HCT116 (cell line): ENCODE measurements at regions not wholly inside any gene's neighbourhood (a gene's known extent, or its start where the extent isn't known, plus 50 kb on each side); places are given as distances from the start of the nearest gene placed in this dataset.

ENCODE experiments used
- ATAC-seq: fragments of 200-7000 bp; cut with Tn5 transposase; 2 replicates; pipeline ENCODE4 v1.9.1; 2020; ENCODE audit warnings: mild to moderate bottlenecking, moderate library complexity
- BruUV-seq: library from RNA; stranded (reverse); fragments of 400-500 nt; replicated peaks from 2 replicates; lab custom pipeline; 2021; lab: Mats Ljungman, UMichigan
- CTCF ChIA-PET: fragments of 300-600 bp; sonication (Branson Sonifier 250); formaldehyde crosslinking; loops from one replicate; lab custom pipeline; 2021; ENCODE audit warnings: antibody characterized with exemption; lab: Charles Lee
- POLR2A ChIA-PET: fragments of 300-600, 350-600 bp; sonication (Branson Sonifier 250); formaldehyde crosslinking; loops from one replicate; lab custom pipeline; 2021; ENCODE audit warnings: antibody characterized with exemption; lab: Charles Lee
- RAD21 ChIA-PET, 2 experiments: fragments of 300-600 bp; sonication (Branson Sonifier 250); formaldehyde crosslinking; loops; one replicate each; lab custom pipeline; 2023; ENCODE audit warnings: low total read pairs in 2 of 2; ENCODE audit not compliant: uncharacterized antibody in 2 of 2, unreplicated experiment in 2 of 2, low non-redundant PET in 1 of 2; lab: Charles Lee
- DNase-seq: peaks from one replicate; pipeline ENCODE4 v3.0.0-alpha.2; 2010; ENCODE audit warnings: low read depth, low spot score
- H2AFZ ChIP-seq: fragments of 200-600 bp; shearing (Covaris generic), sonication (generic); 2 replicates; pipeline ENCODE4 v1.6.1; 2017; ENCODE audit warnings: low read depth, mixed run types, mixed read lengths, antibody characterized with exemption, low read length; ENCODE audit not compliant: poor library complexity, severe bottlenecking
- H3K27ac ChIP-seq: 2 replicates; pipeline ENCODE4 v1.5.1; 2012; ENCODE audit warnings: low read depth, low read length
- H3K27me3 ChIP-seq: fragments of 200-600 bp; sonication (generic); 2 replicates; pipeline ENCODE4 v1.6.1; 2016; ENCODE audit warnings: mixed run types, low read length, mixed read lengths; ENCODE audit not compliant: insufficient read depth
- H3K36me3 ChIP-seq, 2 experiments: fragments of 200-500 bp in 1 of 2; fragments of 200-600 bp in 1 of 2; sonication (Bioruptor generic) in 1 of 2; sonication (generic) in 1 of 2; 2 replicates each; pipeline versions ENCODE4 v1.5.1 to v1.6.1; 2014 to 2016; ENCODE audit warnings: low read length in 2 of 2, inconsistent platforms in 1 of 2, mixed read lengths in 1 of 2, mixed run types in 1 of 2; ENCODE audit not compliant: insufficient read depth in 2 of 2, control insufficient read depth in 1 of 2
- H3K4me1 ChIP-seq, 2 experiments: fragments of 200-600 bp in 1 of 2; sonication (generic) in 1 of 2; 2 replicates each; pipeline versions ENCODE4 v1.5.1 to v1.6.1; 2012 to 2017; ENCODE audit warnings: low read length in 2 of 2, inconsistent platforms in 1 of 2, mild to moderate bottlenecking in 1 of 2, mixed read lengths in 1 of 2, mixed run types in 1 of 2, moderate library complexity in 1 of 2; ENCODE audit not compliant: insufficient read depth in 2 of 2, control insufficient read depth in 1 of 2
- H3K4me2 ChIP-seq: fragments of 200-600 bp; sonication (generic); 2 replicates; pipeline ENCODE4 v1.6.1; 2017; ENCODE audit warnings: mixed run types, low read length, mixed read lengths
- H3K4me3 ChIP-seq, 2 experiments: fragments of 200-600 bp in 1 of 2; sonication (generic) in 1 of 2; replicated peaks in 1 of 2; 2 replicates each; pipeline ENCODE4 v1.5.1; 2011 to 2016; ENCODE audit warnings: low read length in 2 of 2, control low read depth in 1 of 2, low read depth in 1 of 2, mild to moderate bottlenecking in 1 of 2, mixed read lengths in 1 of 2, mixed run types in 1 of 2
- H3K79me2 ChIP-seq: fragments of 200-600 bp; sonication (generic); 2 replicates; pipeline ENCODE4 v1.6.1; 2017; ENCODE audit warnings: mild to moderate bottlenecking, mixed run types, low read length, moderate library complexity, mixed read lengths; ENCODE audit not compliant: insufficient read depth
- H3K9ac ChIP-seq: fragments of 200-600 bp; sonication (generic); 2 replicates; pipeline ENCODE4 v1.6.1; 2016; ENCODE audit warnings: low read length, mixed read lengths
- H3K9me2 ChIP-seq: fragments of 200-600 bp; sonication (generic), shearing (Covaris generic); 2 replicates; pipeline ENCODE4 v1.6.1; 2017; ENCODE audit warnings: mixed run types, mild to moderate bottlenecking, moderate library complexity; ENCODE audit not compliant: insufficient read depth
- H3K9me3 ChIP-seq, 2 experiments: fragments of 200-500 bp in 1 of 2; fragments of 200-600 bp in 1 of 2; sonication (Bioruptor generic) in 1 of 2; sonication (generic) in 1 of 2; 2 replicates each; pipeline ENCODE4 v1.6.1; 2014 to 2017; ENCODE audit warnings: low read length in 2 of 2, mixed read lengths in 2 of 2, inconsistent platforms in 1 of 2, low read depth in 1 of 2, mild to moderate bottlenecking in 1 of 2, mixed run types in 1 of 2, moderate library complexity in 1 of 2; ENCODE audit not compliant: control insufficient read depth in 1 of 2, insufficient read depth in 1 of 2
- H4K20me1 ChIP-seq: fragments of 200-600 bp; sonication (generic), shearing (Covaris generic); 2 replicates; pipeline ENCODE4 v1.6.1; 2017; ENCODE audit warnings: mixed run types, mild to moderate bottlenecking, moderate library complexity; ENCODE audit not compliant: insufficient read depth
- CBX3 ChIP-seq: IDR thresholded peaks from 2 replicates; pipeline ENCODE4 v1.6.1; 2012; ENCODE audit warnings: low read depth
- EGR1 ChIP-seq: IDR thresholded peaks from 2 replicates; pipeline ENCODE4 v1.6.1; 2012; ENCODE audit warnings: low read depth
- EZH2phosphoT487 ChIP-seq: fragments of 200-600 bp; IDR thresholded peaks from 2 replicates; pipeline ENCODE4 v1.6.1; 2018; ENCODE audit warnings: antibody characterized with exemption, borderline replicate concordance
- FOSL1 ChIP-seq: IDR thresholded peaks from 2 replicates; pipeline ENCODE4 v1.6.1; 2012; ENCODE audit warnings: low read depth
- JUND ChIP-seq: IDR thresholded peaks from 2 replicates; pipeline ENCODE4 v1.6.1; 2012
- POLR2A ChIP-seq: IDR thresholded peaks from 2 replicates; pipeline ENCODE4 v1.7.0; 2011; ENCODE audit warnings: borderline replicate concordance; ENCODE audit not compliant: insufficient read depth, insufficient read length; ENCODE audit errors: extremely low read depth
- POLR2AphosphoS5 ChIP-seq: IDR thresholded peaks from 2 replicates; pipeline ENCODE4 v1.6.1; 2011; ENCODE audit warnings: mild to moderate bottlenecking, low read depth, low read length, moderate library complexity
- SIN3A ChIP-seq: IDR thresholded peaks from 2 replicates; pipeline ENCODE4 v1.6.1; 2012; ENCODE audit warnings: low read depth
- SP1 ChIP-seq: IDR thresholded peaks from 2 replicates; pipeline ENCODE4 v1.6.1; 2012; ENCODE audit warnings: low read depth
- SRF ChIP-seq: IDR thresholded peaks from 2 replicates; pipeline ENCODE4 v1.6.1; 2012; ENCODE audit warnings: low read depth
- TCF7L2 ChIP-seq: IDR thresholded peaks from 2 replicates; pipeline ENCODE4 v1.7.0; 2011; ENCODE audit warnings: borderline replicate concordance, inconsistent platforms; ENCODE audit not compliant: insufficient read depth, insufficient read length; ENCODE audit errors: extremely low read depth
- YY1 ChIP-seq: IDR thresholded peaks from 2 replicates; pipeline ENCODE4 v1.6.1; 2011; ENCODE audit warnings: low read length, low read depth, moderate library complexity, mild to moderate bottlenecking; ENCODE audit not compliant: insufficient replicate concordance; ENCODE audit errors: extremely low read depth
- ZFX ChIP-seq: fragments of 450-650 bp; IDR thresholded peaks from 2 replicates; pipeline ENCODE4 v1.6.1; 2017
- intact Hi-C: fragments of 100-400 bp; cut with micrococcal nuclease; formaldehyde crosslinking; loops from 2 replicates; pipeline ENCODE4 v1.10.0; 2022
- TF ChIP-seq, protein P1 (sequence below): IDR thresholded peaks from 2 replicates; pipeline ENCODE4 v1.6.1; 2012; ENCODE audit warnings: low read depth
- TF ChIP-seq, protein P2 (sequence below): IDR thresholded peaks from 2 replicates; pipeline ENCODE4 v1.6.1; 2012

GRCh38 chr12:25384893-25385248 lies 134.1 kb upstream of the KRAS start:
- ChIA-PET POLR2A (interaction anchor here (0.6 to 1.8 kb wide), 6 partner anchors 13 to 306 kb away, joined by 3 to 8 read pairs (median 4); partner anchors contain the start of genes DNAI7, ETFRF1 and KRAS), CTCF (interaction anchor here (1.0 kb wide), 1 partner anchor 144 kb away, joined by 3 read pairs; no protein-coding TSS in a partner anchor), RAD21 (no interaction called here)
- peak overlapping the region; percentile 96 for H3K4me2 ChIP-seq
- peaks cover 5% of the 10 kb centered on the region for H3K79me2 ChIP-seq
- H3K9ac ChIP-seq, result peak overlapping the region; percentile 92
- ATAC-seq (no peak), DNase-seq (no peak)
- no peaks in the 10 kb centered on the region for H3K27me3 ChIP-seq
- no peaks in the 10 kb centered on the region for H4K20me1 ChIP-seq
- H3K9me2 ChIP-seq, result no peaks in the 10 kb centered on the region
- peak overlapping the region; percentile 92 for H3K27ac ChIP-seq
- no TSS peak for BruUV-seq
- no peaks in the 10 kb centered on the region for H3K9me3 ChIP-seq
- TF ChIP-seq EZH2phosphoT487 (no peak), POLR2AphosphoS5 (no peak), SIN3A (no peak), ZFX (no peak), SRF (no peak), YY1 (no peak), CBX3 (no peak), POLR2A (no peak), TCF7L2 (no peak), FOSL1 (no peak), EGR1 (no peak), SP1 (no peak), JUND (no peak)
- TF ChIP-seq, protein P1, sequence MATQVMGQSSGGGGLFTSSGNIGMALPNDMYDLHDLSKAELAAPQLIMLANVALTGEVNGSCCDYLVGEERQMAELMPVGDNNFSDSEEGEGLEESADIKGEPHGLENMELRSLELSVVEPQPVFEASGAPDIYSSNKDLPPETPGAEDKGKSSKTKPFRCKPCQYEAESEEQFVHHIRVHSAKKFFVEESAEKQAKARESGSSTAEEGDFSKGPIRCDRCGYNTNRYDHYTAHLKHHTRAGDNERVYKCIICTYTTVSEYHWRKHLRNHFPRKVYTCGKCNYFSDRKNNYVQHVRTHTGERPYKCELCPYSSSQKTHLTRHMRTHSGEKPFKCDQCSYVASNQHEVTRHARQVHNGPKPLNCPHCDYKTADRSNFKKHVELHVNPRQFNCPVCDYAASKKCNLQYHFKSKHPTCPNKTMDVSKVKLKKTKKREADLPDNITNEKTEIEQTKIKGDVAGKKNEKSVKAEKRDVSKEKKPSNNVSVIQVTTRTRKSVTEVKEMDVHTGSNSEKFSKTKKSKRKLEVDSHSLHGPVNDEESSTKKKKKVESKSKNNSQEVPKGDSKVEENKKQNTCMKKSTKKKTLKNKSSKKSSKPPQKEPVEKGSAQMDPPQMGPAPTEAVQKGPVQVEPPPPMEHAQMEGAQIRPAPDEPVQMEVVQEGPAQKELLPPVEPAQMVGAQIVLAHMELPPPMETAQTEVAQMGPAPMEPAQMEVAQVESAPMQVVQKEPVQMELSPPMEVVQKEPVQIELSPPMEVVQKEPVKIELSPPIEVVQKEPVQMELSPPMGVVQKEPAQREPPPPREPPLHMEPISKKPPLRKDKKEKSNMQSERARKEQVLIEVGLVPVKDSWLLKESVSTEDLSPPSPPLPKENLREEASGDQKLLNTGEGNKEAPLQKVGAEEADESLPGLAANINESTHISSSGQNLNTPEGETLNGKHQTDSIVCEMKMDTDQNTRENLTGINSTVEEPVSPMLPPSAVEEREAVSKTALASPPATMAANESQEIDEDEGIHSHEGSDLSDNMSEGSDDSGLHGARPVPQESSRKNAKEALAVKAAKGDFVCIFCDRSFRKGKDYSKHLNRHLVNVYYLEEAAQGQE, result no peak
- TF ChIP-seq, protein P2, sequence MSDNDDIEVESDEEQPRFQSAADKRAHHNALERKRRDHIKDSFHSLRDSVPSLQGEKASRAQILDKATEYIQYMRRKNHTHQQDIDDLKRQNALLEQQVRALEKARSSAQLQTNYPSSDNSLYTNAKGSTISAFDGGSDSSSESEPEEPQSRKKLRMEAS, result no peak
- peak overlapping the region; percentile 76 to 79 for H3K4me3 ChIP-seq
- no peaks in the 10 kb centered on the region for H3K36me3 ChIP-seq
- H2AFZ ChIP-seq, result no peak overlapping the region
- H3K4me1 ChIP-seq, result peaks cover 12 to 31% of the 10 kb centered on the region in 2 experiments
- intact Hi-C loops, result no loop called here
